GM12878 (cell line): ENCODE measurements at regions not wholly inside any gene's neighbourhood (a gene's known extent, or its start where the extent isn't known, plus 50 kb on each side); places are given as distances from the start of the nearest gene placed in this dataset.

Source experiments
- BCL11A ChIP-seq: IDR thresholded peaks from 2 replicates; pipeline ENCODE4 v1.6.1; 2011; ENCODE audit warnings: low read depth, low read length
- CHD4 ChIP-seq: fragments of 200-600 bp; sonication (generic); IDR thresholded peaks from 2 replicates; pipeline ENCODE4 v1.6.1; 2016; ENCODE audit warnings: mild to moderate bottlenecking
- FOS ChIP-seq: IDR thresholded peaks from 3 replicates; pipeline ENCODE4 v1.6.1; 2011; ENCODE audit warnings: borderline replicate concordance; ENCODE audit not compliant: insufficient read length; ENCODE audit errors: extremely low read depth
- KAT2A ChIP-seq: conservative IDR thresholded peaks from 2 replicates; pipeline ENCODE4 v1.6.1; 2011; ENCODE audit warnings: low read depth, low read length; ENCODE audit not compliant: control insufficient read depth
- POLR2A ChIP-seq: IDR thresholded peaks from 2 replicates; pipeline ENCODE4 v1.6.1; 2011; ENCODE audit warnings: low read depth, mild to moderate bottlenecking, low read length
- RELA ChIP-seq: fragments of 450-650 bp; IDR thresholded peaks from 2 replicates; pipeline ENCODE4 v1.8.0; 2014; ENCODE audit warnings: borderline replicate concordance; ENCODE audit not compliant: partially characterized antibody
- SIN3A ChIP-seq: IDR thresholded peaks from 2 replicates; pipeline ENCODE4 v1.6.1; 2012; ENCODE audit warnings: low read depth, low read length, improper control_type of control experiment
- SREBF1 ChIP-seq: IDR thresholded peaks from 2 replicates; pipeline ENCODE4 v1.6.1; 2012; ENCODE audit warnings: mild to moderate bottlenecking, low read length
- SRF ChIP-seq, 2 experiments: IDR thresholded peaks; 2 replicates each; pipeline ENCODE4 v1.6.1; 2011; ENCODE audit warnings: low read depth in 2 of 2, low read length in 2 of 2, mild to moderate bottlenecking in 1 of 2, moderate library complexity in 1 of 2
- TAF1 ChIP-seq: IDR thresholded peaks from 2 replicates; pipeline ENCODE4 v1.6.1; 2011; ENCODE audit warnings: mild to moderate bottlenecking, low read depth, low read length, borderline replicate concordance
- TF ChIP-seq, protein P1 (sequence below), 3 experiments: IDR thresholded peaks in 2 of 3; conservative IDR thresholded peaks in 1 of 3; 2 replicates each; pipeline ENCODE4 v1.5.1; 2011; ENCODE audit warnings: low read depth in 3 of 3, low read length in 3 of 3, mild to moderate bottlenecking in 3 of 3, control low read depth in 2 of 3, moderate library complexity in 2 of 3, inconsistent platforms in 1 of 3, mixed read lengths in 1 of 3; ENCODE audit not compliant: control insufficient read depth in 2 of 3, insufficient read depth in 1 of 3; ENCODE audit errors: extremely low read depth in 1 of 3
- TF ChIP-seq, protein P2 (sequence below): IDR thresholded peaks from 2 replicates; pipeline ENCODE4 v1.6.1; 2011; ENCODE audit warnings: borderline replicate concordance, low read depth, mild to moderate bottlenecking, moderate library complexity, mixed read lengths, low read length; ENCODE audit not compliant: insufficient read depth; ENCODE audit errors: extremely low read length

DNA sequence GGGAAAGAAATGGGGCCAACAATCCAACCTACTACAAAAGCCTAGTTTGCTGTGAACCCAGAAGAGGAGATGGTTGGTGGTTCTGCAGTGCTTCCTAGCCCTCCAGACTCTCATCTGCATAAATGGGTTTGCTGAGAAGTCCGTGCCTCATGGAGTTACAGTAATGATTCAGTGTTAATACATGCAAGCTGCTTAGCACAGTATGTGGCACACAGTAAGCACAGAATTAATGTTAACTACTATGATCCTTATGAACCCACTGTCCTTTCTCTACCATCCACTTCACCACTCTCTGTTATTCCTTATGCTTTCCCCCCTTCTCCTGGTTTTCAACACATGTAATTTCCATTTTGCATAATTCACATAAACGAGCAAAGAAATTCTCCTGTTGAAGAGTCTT lies 100.0 kb downstream of the ACTBL2 start:
- TF ChIP-seq, protein P1, sequence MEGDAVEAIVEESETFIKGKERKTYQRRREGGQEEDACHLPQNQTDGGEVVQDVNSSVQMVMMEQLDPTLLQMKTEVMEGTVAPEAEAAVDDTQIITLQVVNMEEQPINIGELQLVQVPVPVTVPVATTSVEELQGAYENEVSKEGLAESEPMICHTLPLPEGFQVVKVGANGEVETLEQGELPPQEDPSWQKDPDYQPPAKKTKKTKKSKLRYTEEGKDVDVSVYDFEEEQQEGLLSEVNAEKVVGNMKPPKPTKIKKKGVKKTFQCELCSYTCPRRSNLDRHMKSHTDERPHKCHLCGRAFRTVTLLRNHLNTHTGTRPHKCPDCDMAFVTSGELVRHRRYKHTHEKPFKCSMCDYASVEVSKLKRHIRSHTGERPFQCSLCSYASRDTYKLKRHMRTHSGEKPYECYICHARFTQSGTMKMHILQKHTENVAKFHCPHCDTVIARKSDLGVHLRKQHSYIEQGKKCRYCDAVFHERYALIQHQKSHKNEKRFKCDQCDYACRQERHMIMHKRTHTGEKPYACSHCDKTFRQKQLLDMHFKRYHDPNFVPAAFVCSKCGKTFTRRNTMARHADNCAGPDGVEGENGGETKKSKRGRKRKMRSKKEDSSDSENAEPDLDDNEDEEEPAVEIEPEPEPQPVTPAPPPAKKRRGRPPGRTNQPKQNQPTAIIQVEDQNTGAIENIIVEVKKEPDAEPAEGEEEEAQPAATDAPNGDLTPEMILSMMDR (IDR thresholded peaks at IDR 0.05 in 2 of 3, conservative IDR thresholded peaks at IDR 0.05 in 1 of 3; ENCODE audit: control insufficient read depth in 2 of 3, extremely low read depth in 1 of 3, insufficient read depth in 1 of 3, low read depth in 3 of 3, low read length in 3 of 3), result no peak
- TF ChIP-seq FOS (no peak), BCL11A (no peak), SREBF1 (no peak), POLR2A (no peak), TAF1 (no peak), CHD4 (no peak), RELA (no peak), SIN3A (no peak), SRF (IDR thresholded peaks at IDR 0.05; ENCODE audit: low read depth in 2 of 2, low read length in 2 of 2) (no peak), KAT2A (no peak)
- TF ChIP-seq, protein P2, sequence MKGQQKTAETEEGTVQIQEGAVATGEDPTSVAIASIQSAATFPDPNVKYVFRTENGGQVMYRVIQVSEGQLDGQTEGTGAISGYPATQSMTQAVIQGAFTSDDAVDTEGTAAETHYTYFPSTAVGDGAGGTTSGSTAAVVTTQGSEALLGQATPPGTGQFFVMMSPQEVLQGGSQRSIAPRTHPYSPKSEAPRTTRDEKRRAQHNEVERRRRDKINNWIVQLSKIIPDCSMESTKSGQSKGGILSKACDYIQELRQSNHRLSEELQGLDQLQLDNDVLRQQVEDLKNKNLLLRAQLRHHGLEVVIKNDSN, result no peak
